ENCODE measurements at regions not wholly inside any gene's neighbourhood (a gene's known extent, or its start where the extent isn't known, plus 50 kb on each side); places are given as distances from the start of the nearest gene placed in this dataset.

GRCh38 chr3:67897351-67898336, 243.2 kb upstream of the SUCLG2 start:
- Histone ChIP-seq H3K4me2 (ENCODE audit: low read length, poor library complexity, severe bottlenecking) (no peak overlapping the region), H2BK5ac (ENCODE audit: low read depth, low read length, poor library complexity, severe bottlenecking) (no peak overlapping the region), H3K27ac (ENCODE audit: low read length, poor library complexity, severe bottlenecking) (no peak overlapping the region), H3K18ac (ENCODE audit: low read depth in 1 of 2, low read length in 2 of 2) (no peak overlapping the region), H2BK15ac (ENCODE audit: low read depth, poor library complexity, severe bottlenecking) (no peak overlapping the region), H2AFZ (ENCODE audit: low read depth, low read length) (no peak overlapping the region), H4K8ac (ENCODE audit: low read length) (no peak overlapping the region), H3K4me1 (ENCODE audit: control insufficient read depth, insufficient read depth, low read depth, low read length) (no peaks in the 10 kb centered on the region), H2BK12ac (ENCODE audit: low read length in 2 of 2) (no peak overlapping the region), H3K9me3 (ENCODE audit: control insufficient read depth, low read length) (peaks cover 7% of the 10 kb centered on the region), H3K4ac (ENCODE audit: low read depth in 1 of 2, low read length in 2 of 2) (no peak overlapping the region), H4K91ac (ENCODE audit: low read length) (no peak overlapping the region), H3K36me3 (ENCODE audit: control insufficient read depth in 1 of 2, insufficient read depth in 2 of 2, low read depth in 1 of 2, low read length in 2 of 2) (no peaks in the 10 kb centered on the region), H3K79me1 (replicated peaks; ENCODE audit: low read length, poor library complexity, severe bottlenecking) (no peaks in the 10 kb centered on the region), H3K9ac (ENCODE audit: low read length) (no peak overlapping the region), H3K23ac (ENCODE audit: low read length in 2 of 2) (no peak overlapping the region), H2AK5ac (ENCODE audit: low read length, severe bottlenecking) (no peak overlapping the region), H3K4me3 (ENCODE audit: insufficient read depth in 1 of 2, low read depth in 1 of 2, low read length in 2 of 2) (no peak overlapping the region), H3K27me3 (ENCODE audit: control insufficient read depth in 1 of 2, insufficient read depth in 1 of 2, low read length in 2 of 2) (peaks cover 0 to 3% of the 10 kb centered on the region in 2 experiments), H3K14ac (ENCODE audit: low read length in 2 of 2) (no peak overlapping the region), H2BK120ac (ENCODE audit: low read depth, low read length) (no peak overlapping the region)
- WGBS, result 85% methylated on average over 15 of the region's 15 CpGs
- DNase-seq, result no peak

GRCh38 chr3:67896130-67896529, 241.7 kb upstream of the SUCLG2 start:
- H4K8ac ChIP-seq (ENCODE audit: low read length), result no peak overlapping the region
- no peak overlapping the region for H2BK120ac ChIP-seq (ENCODE audit: low read depth, low read length)
- H3K4me2 ChIP-seq (ENCODE audit: low read length, poor library complexity, severe bottlenecking), result no peak overlapping the region
- H3K36me3 ChIP-seq (ENCODE audit: control insufficient read depth in 1 of 2, insufficient read depth in 2 of 2, low read depth in 1 of 2, low read length in 2 of 2), result no peaks in the 10 kb centered on the region
- WGBS, result no CpG with 5 or more reads among the region's 1 CpG
- H2BK12ac ChIP-seq (ENCODE audit: low read length in 2 of 2), result no peak overlapping the region
- H3K9ac ChIP-seq (ENCODE audit: low read length), result no peak overlapping the region
- no peak overlapping the region for H3K23ac ChIP-seq (ENCODE audit: low read length in 2 of 2)
- H3K27me3 ChIP-seq (ENCODE audit: control insufficient read depth in 1 of 2, insufficient read depth in 1 of 2, low read length in 2 of 2), result peaks cover 0 to 3% of the 10 kb centered on the region in 2 experiments
- no peak overlapping the region for H3K4me3 ChIP-seq (ENCODE audit: insufficient read depth in 1 of 2, low read depth in 1 of 2, low read length in 2 of 2)
- H4K91ac ChIP-seq (ENCODE audit: low read length), result no peak overlapping the region
- no peak overlapping the region for H3K18ac ChIP-seq (ENCODE audit: low read depth in 1 of 2, low read length in 2 of 2)
- H2AK5ac ChIP-seq (ENCODE audit: low read length, severe bottlenecking), result no peak overlapping the region
- H3K4ac ChIP-seq (ENCODE audit: low read depth in 1 of 2, low read length in 2 of 2), result no peak overlapping the region
- H2AFZ ChIP-seq (ENCODE audit: low read depth, low read length), result no peak overlapping the region
- no peaks in the 10 kb centered on the region for H3K79me1 ChIP-seq (replicated peaks; ENCODE audit: low read length, poor library complexity, severe bottlenecking)
- no peak for DNase-seq
- H3K27ac ChIP-seq (ENCODE audit: low read length, poor library complexity, severe bottlenecking), result no peak overlapping the region
- no peak overlapping the region for H2BK5ac ChIP-seq (ENCODE audit: low read depth, low read length, poor library complexity, severe bottlenecking)
- no peak overlapping the region for H2BK15ac ChIP-seq (ENCODE audit: low read depth, poor library complexity, severe bottlenecking)
- no peaks in the 10 kb centered on the region for H3K4me1 ChIP-seq (ENCODE audit: control insufficient read depth, insufficient read depth, low read depth, low read length)
- no peak overlapping the region for H3K14ac ChIP-seq (ENCODE audit: low read length in 2 of 2)
- peaks cover 9% of the 10 kb centered on the region for H3K9me3 ChIP-seq (ENCODE audit: control insufficient read depth, low read length)

- H3K4ac ChIP-seq (ENCODE audit: low read depth in 1 of 2, low read length in 2 of 2), result no peak overlapping the region
- H3K79me1 ChIP-seq (replicated peaks; ENCODE audit: low read length, poor library complexity, severe bottlenecking), result no peaks in the 10 kb centered on the region
- no peak overlapping the region for H3K14ac ChIP-seq (ENCODE audit: low read length in 2 of 2)
- H3K18ac ChIP-seq (ENCODE audit: low read depth in 1 of 2, low read length in 2 of 2), result no peak overlapping the region
- peaks cover 17% of the 10 kb centered on the region for H3K9me3 ChIP-seq (ENCODE audit: control insufficient read depth, low read length)
- no peak overlapping the region for H2BK12ac ChIP-seq (ENCODE audit: low read length in 2 of 2)
- no peaks in the 10 kb centered on the region for H3K4me1 ChIP-seq (ENCODE audit: control insufficient read depth, insufficient read depth, low read depth, low read length)
- H3K4me2 ChIP-seq (ENCODE audit: low read length, poor library complexity, severe bottlenecking), result no peak overlapping the region
- no peak overlapping the region for H2BK15ac ChIP-seq (ENCODE audit: low read depth, poor library complexity, severe bottlenecking)
- 87% methylated on average over 3 of the region's 4 CpGs for WGBS
- peaks cover 0 to 3% of the 10 kb centered on the region in 2 experiments for H3K27me3 ChIP-seq (ENCODE audit: control insufficient read depth in 1 of 2, insufficient read depth in 1 of 2, low read length in 2 of 2)
- no peak for DNase-seq
- H3K36me3 ChIP-seq (ENCODE audit: control insufficient read depth in 1 of 2, insufficient read depth in 2 of 2, low read depth in 1 of 2, low read length in 2 of 2), result no peaks in the 10 kb centered on the region
- H2BK120ac ChIP-seq (ENCODE audit: low read depth, low read length), result no peak overlapping the region
- H2BK5ac ChIP-seq (ENCODE audit: low read depth, low read length, poor library complexity, severe bottlenecking), result no peak overlapping the region
- H4K91ac ChIP-seq (ENCODE audit: low read length), result no peak overlapping the region
- H3K23ac ChIP-seq (ENCODE audit: low read length in 2 of 2), result no peak overlapping the region
- no peak overlapping the region for H3K27ac ChIP-seq (ENCODE audit: low read length, poor library complexity, severe bottlenecking)
- no peak overlapping the region for H3K9ac ChIP-seq (ENCODE audit: low read length)
- no peak overlapping the region for H3K4me3 ChIP-seq (ENCODE audit: insufficient read depth in 1 of 2, low read depth in 1 of 2, low read length in 2 of 2)
- H2AK5ac ChIP-seq (ENCODE audit: low read length, severe bottlenecking), result no peak overlapping the region
- H4K8ac ChIP-seq (ENCODE audit: low read length), result no peak overlapping the region
- H2AFZ ChIP-seq (ENCODE audit: low read depth, low read length), result no peak overlapping the region
These were observed 240.1 kb upstream of the SUCLG2 start for GRCh38 chr3:67894510-67894909.

GRCh38 chr3:67884345-67884744, 229.9 kb upstream of the SUCLG2 start:
- Histone ChIP-seq H3K27ac (ENCODE audit: low read length, poor library complexity, severe bottlenecking) (no peak overlapping the region), H2AK5ac (ENCODE audit: low read length, severe bottlenecking) (no peak overlapping the region), H3K18ac (ENCODE audit: low read depth in 1 of 2, low read length in 2 of 2) (no peak overlapping the region), H2AFZ (ENCODE audit: low read depth, low read length) (no peak overlapping the region), H4K8ac (ENCODE audit: low read length) (no peak overlapping the region), H3K9ac (ENCODE audit: low read length) (no peak overlapping the region), H3K9me3 (ENCODE audit: control insufficient read depth, low read length) (no peaks in the 10 kb centered on the region), H3K4me2 (ENCODE audit: low read length, poor library complexity, severe bottlenecking) (no peak overlapping the region), H3K36me3 (ENCODE audit: control insufficient read depth in 1 of 2, insufficient read depth in 2 of 2, low read depth in 1 of 2, low read length in 2 of 2) (no peaks in the 10 kb centered on the region), H3K23ac (ENCODE audit: low read length in 2 of 2) (no peak overlapping the region), H2BK5ac (ENCODE audit: low read depth, low read length, poor library complexity, severe bottlenecking) (no peak overlapping the region), H2BK12ac (ENCODE audit: low read length in 2 of 2) (no peak overlapping the region), H3K4me1 (ENCODE audit: control insufficient read depth, insufficient read depth, low read depth, low read length) (no peaks in the 10 kb centered on the region), H2BK120ac (ENCODE audit: low read depth, low read length) (no peak overlapping the region), H3K4me3 (ENCODE audit: insufficient read depth in 1 of 2, low read depth in 1 of 2, low read length in 2 of 2) (no peak overlapping the region), H3K79me1 (replicated peaks; ENCODE audit: low read length, poor library complexity, severe bottlenecking) (no peaks in the 10 kb centered on the region), H4K91ac (ENCODE audit: low read length) (no peak overlapping the region), H3K27me3 (ENCODE audit: control insufficient read depth in 1 of 2, insufficient read depth in 1 of 2, low read length in 2 of 2) (no peaks in the 10 kb centered on the region), H2BK15ac (ENCODE audit: low read depth, poor library complexity, severe bottlenecking) (no peak overlapping the region), H3K14ac (ENCODE audit: low read length in 2 of 2) (no peak overlapping the region), H3K4ac (ENCODE audit: low read depth in 1 of 2, low read length in 2 of 2) (no peak overlapping the region)
- no CpG with 5 or more reads among the region's 1 CpG for WGBS
- DNase-seq, result no peak
